ENCODE measurements at regions not wholly inside any gene's neighbourhood (a gene's known extent, or its start where the extent isn't known, plus 50 kb on each side); places are given as distances from the start of the nearest gene placed in this dataset.

DNA sequence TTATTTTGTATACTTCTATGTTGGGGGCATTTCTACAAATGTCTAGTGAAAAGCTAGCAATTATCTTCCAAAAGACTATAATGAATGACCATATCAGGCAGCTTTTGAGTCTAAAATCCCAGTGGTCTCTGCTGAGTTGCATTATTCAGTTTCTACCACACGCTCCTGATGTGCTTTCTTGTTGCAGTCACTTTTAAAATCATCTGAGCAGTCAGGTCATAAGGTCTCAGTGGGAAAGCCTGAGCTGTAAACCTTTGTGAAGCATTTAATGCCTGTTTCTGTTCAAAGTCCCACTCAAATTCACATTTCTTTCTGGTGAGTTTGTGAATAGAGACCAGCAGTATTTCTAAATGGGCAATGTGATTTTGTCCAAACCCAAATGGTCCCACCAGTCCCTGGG is 1681.5 kb downstream of the HACE1 start:
- Histone ChIP-seq H3K27me3 (ENCODE audit: low read depth, low read length) (no peaks in the 10 kb centered on the region), H2AFZ (ENCODE audit: low read depth, low read length) (no peak overlapping the region), H4K20me1 (ENCODE audit: insufficient read depth, low read length) (no peaks in the 10 kb centered on the region), H3K36me3 (replicated peaks; ENCODE audit: low read depth, low read length) (no peaks in the 10 kb centered on the region), H3K4me3 (ENCODE audit: low read length) (no peak overlapping the region), H3K9ac (ENCODE audit: low read length) (no peak overlapping the region), H3K27ac (ENCODE audit: low read length) (no peak overlapping the region), H3K4me2 (ENCODE audit: low read length) (no peak overlapping the region), H3K4me1 (ENCODE audit: low read length) (no peaks in the 10 kb centered on the region), H3K9me3 (ENCODE audit: insufficient read depth, low read length) (no peaks in the 10 kb centered on the region), H3K79me2 (ENCODE audit: low read length) (no peaks in the 10 kb centered on the region)
- TF ChIP-seq EZH2phosphoT487 (IDR thresholded peaks at IDR 0.05; ENCODE audit: low read depth) (no peak), CTCF (IDR thresholded peaks at IDR 0.05; ENCODE audit: low read depth, low read length) (no peak)

GRCh38 chr6:103177791-103178190 is 1681.9 kb downstream of the HACE1 start:
- no peaks in the 10 kb centered on the region for H3K36me3 ChIP-seq (replicated peaks; ENCODE audit: low read depth, low read length)
- H2AFZ ChIP-seq (ENCODE audit: low read depth, low read length) = no peak overlapping the region
- TF ChIP-seq CTCF (IDR thresholded peaks at IDR 0.05; ENCODE audit: low read depth, low read length) (no peak), EZH2phosphoT487 (IDR thresholded peaks at IDR 0.05; ENCODE audit: low read depth) (no peak)
- H3K9ac ChIP-seq (ENCODE audit: low read length) = no peak overlapping the region
- no peak overlapping the region for H3K4me2 ChIP-seq (ENCODE audit: low read length)
- no peaks in the 10 kb centered on the region for H3K27me3 ChIP-seq (ENCODE audit: low read depth, low read length)
- H3K4me1 ChIP-seq (ENCODE audit: low read length) = no peaks in the 10 kb centered on the region
- H3K79me2 ChIP-seq (ENCODE audit: low read length) = no peaks in the 10 kb centered on the region
- no peaks in the 10 kb centered on the region for H3K9me3 ChIP-seq (ENCODE audit: insufficient read depth, low read length)
- no peak overlapping the region for H3K4me3 ChIP-seq (ENCODE audit: low read length)
- H3K27ac ChIP-seq (ENCODE audit: low read length) = no peak overlapping the region
- H4K20me1 ChIP-seq (ENCODE audit: insufficient read depth, low read length) = no peaks in the 10 kb centered on the region

GRCh38 chr6:103175056-103175455 is 1684.7 kb downstream of the HACE1 start:
- Histone ChIP-seq H2AFZ (ENCODE audit: low read depth, low read length) (no peak overlapping the region), H4K20me1 (ENCODE audit: insufficient read depth, low read length) (no peaks in the 10 kb centered on the region), H3K4me1 (ENCODE audit: low read length) (no peaks in the 10 kb centered on the region), H3K27ac (ENCODE audit: low read length) (no peak overlapping the region), H3K4me3 (ENCODE audit: low read length) (no peak overlapping the region), H3K27me3 (ENCODE audit: low read depth, low read length) (no peaks in the 10 kb centered on the region), H3K79me2 (ENCODE audit: low read length) (no peaks in the 10 kb centered on the region), H3K4me2 (ENCODE audit: low read length) (no peak overlapping the region), H3K36me3 (replicated peaks; ENCODE audit: low read depth, low read length) (no peaks in the 10 kb centered on the region), H3K9ac (ENCODE audit: low read length) (no peak overlapping the region), H3K9me3 (ENCODE audit: insufficient read depth, low read length) (no peaks in the 10 kb centered on the region)
- no peak for TF ChIP-seq CTCF (IDR thresholded peaks at IDR 0.05; ENCODE audit: low read depth, low read length)
- TF ChIP-seq EZH2phosphoT487 (IDR thresholded peaks at IDR 0.05; ENCODE audit: low read depth) = no peak

- Histone ChIP-seq H4K20me1 (ENCODE audit: insufficient read depth, low read length) (no peaks in the 10 kb centered on the region), H3K9me3 (ENCODE audit: insufficient read depth, low read length) (no peaks in the 10 kb centered on the region), H2AFZ (ENCODE audit: low read depth, low read length) (no peak overlapping the region), H3K4me1 (ENCODE audit: low read length) (no peaks in the 10 kb centered on the region), H3K27ac (ENCODE audit: low read length) (no peak overlapping the region), H3K4me3 (ENCODE audit: low read length) (no peak overlapping the region), H3K9ac (ENCODE audit: low read length) (no peak overlapping the region), H3K27me3 (ENCODE audit: low read depth, low read length) (no peaks in the 10 kb centered on the region), H3K4me2 (ENCODE audit: low read length) (no peak overlapping the region), H3K36me3 (replicated peaks; ENCODE audit: low read depth, low read length) (no peaks in the 10 kb centered on the region), H3K79me2 (ENCODE audit: low read length) (no peaks in the 10 kb centered on the region)
- TF ChIP-seq CTCF (IDR thresholded peaks at IDR 0.05; ENCODE audit: low read depth, low read length) (no peak), EZH2phosphoT487 (IDR thresholded peaks at IDR 0.05; ENCODE audit: low read depth) (no peak)
Observed at GRCh38 chr6:103167345-103168071, 1692.2 kb downstream of the HACE1 start.
